Natural killer cell (primary cell): ENCODE measurements at regions not wholly inside any gene's neighbourhood (a gene's known extent, or its start where the extent isn't known, plus 50 kb on each side); places are given as distances from the start of the nearest gene placed in this dataset.
A peak's percentile ranks its signal among the peaks of the same experiment; 100 is the strongest.
"Not testable (repeated sequence)": the region's sequence is repeated elsewhere in the genome, so short reads cannot be mapped to it uniquely, and the experiment has no call there.

Source experiments
- ATAC-seq, 3 donors: fragments of 150-1000 bp in 2 of 3; fragments of 200-7000 bp in 1 of 3; cut with Tn5 transposase; 1 replicate in 1 of 3; 2 replicates in 2 of 3; pipeline ENCODE4 v1.10.0; 2021; ENCODE audit warnings: mild to moderate bottlenecking in 2 of 3, moderate library complexity in 2 of 3
- DNase-seq, 2 donors: peaks; one replicate each; pipeline versions ENCODE4 v3.0.0 to v3.0.0-alpha.2; 2013 to 2021; ENCODE audit warnings: mixed read lengths in 1 of 2
- H3K27ac ChIP-seq: one replicate; pipeline ENCODE4 v1.5.1; 2013; ENCODE audit warnings: mild to moderate bottlenecking, low read length
- H3K27me3 ChIP-seq: one replicate; pipeline ENCODE4 v1.6.1; 2013; ENCODE audit warnings: low read length; ENCODE audit not compliant: control insufficient read depth, insufficient read depth
- H3K36me3 ChIP-seq: one replicate; pipeline ENCODE4 v1.6.1; 2013; ENCODE audit warnings: low read length; ENCODE audit not compliant: control insufficient read depth, insufficient read depth
- H3K4me1 ChIP-seq: one replicate; pipeline ENCODE4 v1.6.1; 2013; ENCODE audit warnings: low read length; ENCODE audit not compliant: control insufficient read depth, insufficient read depth
- H3K4me3 ChIP-seq: one replicate; pipeline ENCODE4 v1.5.1; 2013; ENCODE audit warnings: low read length
- H3K9me3 ChIP-seq: one replicate; pipeline ENCODE4 v1.6.1; 2013; ENCODE audit warnings: low read length; ENCODE audit not compliant: control insufficient read depth, insufficient read depth
- H3K27ac Mint-ChIP-seq, 2 donors: one replicate each; pipeline ENCODE4 v1.8.0; 2022; ENCODE audit warnings: mild to moderate bottlenecking in 2 of 2, mixed read lengths in 2 of 2, moderate library complexity in 1 of 2
- H3K27me3 Mint-ChIP-seq, 2 donors: one replicate each; pipeline ENCODE4 v1.8.0; 2022; ENCODE audit warnings: low read depth in 2 of 2, mixed read lengths in 2 of 2
- H3K36me3 Mint-ChIP-seq: one replicate; pipeline ENCODE4 v1.8.0; 2022; ENCODE audit warnings: mixed read lengths
- H3K4me1 Mint-ChIP-seq, 2 donors: one replicate each; pipeline ENCODE4 v1.8.0; 2022; ENCODE audit warnings: mixed read lengths in 2 of 2
- H3K4me3 Mint-ChIP-seq: one replicate; pipeline ENCODE4 v1.8.0; 2022; ENCODE audit warnings: mild to moderate bottlenecking, moderate library complexity, mixed read lengths
- H3K9me3 Mint-ChIP-seq, 2 donors: one replicate each; pipeline ENCODE4 v1.8.0; 2022; ENCODE audit warnings: mixed read lengths in 2 of 2
- WGBS: methylation state at CpG from one replicate; pipeline ENCODE4 v1.1.7; 2013; ENCODE audit warnings: missing lambda C conversion rate; ENCODE audit not compliant: insufficient coverage; 5-methylcytosine and 5-hydroxymethylcytosine counted together
- intact Hi-C: fragments of 100-400 bp; cut with micrococcal nuclease; formaldehyde crosslinking; loops from one replicate; pipeline ENCODE4 v1.14.2; 2022

- intact Hi-C loops, H3K4me1 ChIP-seq, H3K4me3 Mint-ChIP-seq, H3K36me3 ChIP-seq, H3K4me3 ChIP-seq, H3K27ac ChIP-seq, DNase-seq, H3K27me3 ChIP-seq, H3K27ac Mint-ChIP-seq, H3K27me3 Mint-ChIP-seq, ATAC-seq, H3K4me1 Mint-ChIP-seq: not testable (repeated sequence)
- 82% methylated on average over 41 of the region's 52 CpGs for WGBS
- peaks cover 19 to 30% of the 10 kb centered on the region in 2 donors for H3K9me3 Mint-ChIP-seq
- peaks cover 43% of the 10 kb centered on the region for H3K36me3 Mint-ChIP-seq
- H3K9me3 ChIP-seq: peaks cover 48% of the 10 kb centered on the region
Observed at GRCh38 chr21:10343146-10343935, 178.0 kb upstream of the TPTE start.

- H3K36me3 ChIP-seq, H3K4me3 ChIP-seq, ATAC-seq, H3K4me3 Mint-ChIP-seq, H3K27me3 Mint-ChIP-seq, H3K4me1 ChIP-seq, H3K27ac ChIP-seq, H3K4me1 Mint-ChIP-seq, H3K27me3 ChIP-seq, DNase-seq, intact Hi-C loops, H3K27ac Mint-ChIP-seq: not testable (repeated sequence)
- peaks cover 20 to 32% of the 10 kb centered on the region in 2 donors for H3K9me3 Mint-ChIP-seq
- 45% methylated on average over 5 of the region's 5 CpGs for WGBS
- peaks cover 46% of the 10 kb centered on the region for H3K9me3 ChIP-seq
- H3K36me3 Mint-ChIP-seq: peaks cover 42% of the 10 kb centered on the region
Observed at GRCh38 chr21:10344266-10344665, 177.1 kb upstream of the TPTE start.

- H3K4me3 ChIP-seq, intact Hi-C loops, H3K27me3 ChIP-seq, H3K27me3 Mint-ChIP-seq, H3K4me1 ChIP-seq, DNase-seq, H3K4me1 Mint-ChIP-seq, H3K27ac ChIP-seq, H3K36me3 ChIP-seq, H3K27ac Mint-ChIP-seq, H3K4me3 Mint-ChIP-seq: not testable (repeated sequence)
- Mint-ChIP-seq H3K36me3 (peaks cover 35% of the 10 kb centered on the region), H3K9me3 (peaks cover 16 to 28% of the 10 kb centered on the region in 2 donors)
- H3K9me3 ChIP-seq: peaks cover 46% of the 10 kb centered on the region
- ATAC-seq: peak in 1 of 3 donors; percentile 11
- 50% methylated on average over 3 of the region's 3 CpGs for WGBS
Observed at GRCh38 chr21:10345178-10345612, 176.2 kb upstream of the TPTE start.

- H3K4me1 Mint-ChIP-seq, intact Hi-C loops, ATAC-seq, H3K4me3 Mint-ChIP-seq, H3K4me3 ChIP-seq, H3K36me3 ChIP-seq, H3K27ac ChIP-seq, H3K27me3 Mint-ChIP-seq, H3K27me3 ChIP-seq, H3K4me1 ChIP-seq, DNase-seq, H3K27ac Mint-ChIP-seq: not testable (repeated sequence)
- 93% methylated on average over 2 of the region's 5 CpGs for WGBS
- H3K36me3 Mint-ChIP-seq: peaks cover 35% of the 10 kb centered on the region
- peaks cover 46% of the 10 kb centered on the region for H3K9me3 ChIP-seq
- peaks cover 19 to 28% of the 10 kb centered on the region in 2 donors for H3K9me3 Mint-ChIP-seq
Observed at GRCh38 chr21:10346249-10346648, 175.1 kb upstream of the TPTE start.

GRCh38 chr21:10346933-10347615, 174.3 kb upstream of the TPTE start:
- DNase-seq, ATAC-seq, H3K27ac ChIP-seq, H3K4me3 ChIP-seq, H3K27me3 Mint-ChIP-seq, H3K4me1 ChIP-seq, H3K36me3 ChIP-seq, H3K4me1 Mint-ChIP-seq, intact Hi-C loops, H3K27me3 ChIP-seq, H3K4me3 Mint-ChIP-seq, H3K27ac Mint-ChIP-seq: not testable (repeated sequence)
- H3K9me3 ChIP-seq: peaks cover 43% of the 10 kb centered on the region
- Mint-ChIP-seq H3K36me3 (peaks cover 35% of the 10 kb centered on the region), H3K9me3 (peaks cover 19 to 28% of the 10 kb centered on the region in 2 donors)
- WGBS: 83% methylated on average over 3 of the region's 3 CpGs

GRCh38 chr21:10347675-10348074, 173.7 kb upstream of the TPTE start:
- H3K4me3 Mint-ChIP-seq, DNase-seq, H3K27ac ChIP-seq, H3K4me3 ChIP-seq, H3K4me1 Mint-ChIP-seq, H3K36me3 ChIP-seq, intact Hi-C loops, H3K4me1 ChIP-seq, H3K27ac Mint-ChIP-seq, H3K27me3 Mint-ChIP-seq, H3K27me3 ChIP-seq, ATAC-seq: not testable (repeated sequence)
- Mint-ChIP-seq H3K9me3 (peaks cover 22 to 31% of the 10 kb centered on the region in 2 donors), H3K36me3 (peaks cover 41% of the 10 kb centered on the region)
- peaks cover 39% of the 10 kb centered on the region for H3K9me3 ChIP-seq
- WGBS: 76% methylated on average over 7 of the region's 7 CpGs

- Mint-ChIP-seq H3K9me3 (peaks cover 24 to 34% of the 10 kb centered on the region in 2 donors), H3K36me3 (peaks cover 45% of the 10 kb centered on the region)
- H3K4me3 Mint-ChIP-seq, H3K27me3 Mint-ChIP-seq, H3K27me3 ChIP-seq, DNase-seq, H3K4me1 Mint-ChIP-seq, H3K4me1 ChIP-seq, H3K27ac ChIP-seq, ATAC-seq, H3K27ac Mint-ChIP-seq, H3K36me3 ChIP-seq, H3K4me3 ChIP-seq, intact Hi-C loops: not testable (repeated sequence)
- H3K9me3 ChIP-seq: peaks cover 37% of the 10 kb centered on the region
- WGBS: 48% methylated on average over 3 of the region's 3 CpGs
Observed at GRCh38 chr21:10348150-10348549, 173.2 kb upstream of the TPTE start.
